ENCODE measurements at regions not wholly inside any gene's neighbourhood (a gene's known extent, or its start where the extent isn't known, plus 50 kb on each side); places are given as distances from the start of the nearest gene placed in this dataset.

- no peak for TF ChIP-seq CTCF (IDR thresholded peaks at IDR 0.05)
- TF ChIP-seq POLR2A (IDR thresholded peaks at IDR 0.05), result no peak
Measured at GRCh38 chr12:84124211-84124610, 788.4 kb downstream of the SLC6A15 start.
